Astrocyte (in vitro differentiated cells and primary cell): ENCODE measurements at regions not wholly inside any gene's neighbourhood (a gene's known extent, or its start where the extent isn't known, plus 50 kb on each side); places are given as distances from the start of the nearest gene placed in this dataset.

Source experiments
- CTCF ChIP-seq: IDR thresholded peaks from 2 replicates; pipeline ENCODE4 v1.5.1; 2011; ENCODE audit warnings: low read depth, mild to moderate bottlenecking, inconsistent platforms, low read length, moderate library complexity; ENCODE audit not compliant: insufficient read depth
- EZH2 ChIP-seq: IDR thresholded peaks from 2 replicates; pipeline ENCODE4 v1.6.1; 2012; ENCODE audit warnings: mild to moderate bottlenecking, low read length, inconsistent platforms; ENCODE audit not compliant: insufficient read depth

DNA sequence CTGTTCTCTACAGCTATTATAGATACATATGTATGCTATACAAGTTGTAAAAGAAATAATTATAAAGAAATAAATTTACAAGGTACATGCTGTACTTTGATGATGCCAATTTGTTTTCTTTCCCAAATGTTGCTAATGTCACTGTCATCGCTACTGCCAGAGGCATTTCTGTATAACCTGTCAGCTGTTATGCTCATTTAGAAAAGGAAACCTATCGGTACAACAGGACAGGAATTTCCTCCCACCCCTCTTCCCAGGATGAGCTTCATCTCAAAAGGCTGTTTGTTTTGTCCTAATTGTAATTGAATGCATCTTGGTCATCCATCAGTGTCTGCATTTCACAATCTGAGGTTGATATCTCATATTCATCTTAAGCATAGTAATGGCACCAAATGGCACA is 975.7 kb downstream of the TTLL7 start:
- TF ChIP-seq CTCF (no peak), EZH2 (no peak)
